ENCODE measurements at regions not wholly inside any gene's neighbourhood (a gene's known extent, or its start where the extent isn't known, plus 50 kb on each side); places are given as distances from the start of the nearest gene placed in this dataset.
A peak's percentile ranks its signal among the peaks of the same experiment; 100 is the strongest.

GRCh38 chr3:72338082-72338941, 509.9 kb downstream of the SHQ1 start:
- Histone ChIP-seq H2BK5ac (ENCODE audit: low read depth, low read length) (0 out of 2 replicates have a peak overlapping the region, but pooled peaks have one; percentile 6), H3K14ac (ENCODE audit: insufficient read length) (no peak overlapping the region), H4K8ac (ENCODE audit: extremely low read depth, insufficient read depth, low read length) (no peak overlapping the region), H3K56ac (replicated peaks; ENCODE audit: insufficient read length, low read depth, low read length) (no peak overlapping the region), H3K27me3 (replicated peaks in 1 of 4; ENCODE audit: control insufficient read depth in 3 of 4, extremely low read depth in 1 of 4, insufficient read depth in 3 of 4, low read length in 3 of 4) (no peaks in the 10 kb centered on the region; a peak in 1 of 7 replicates), H3K4me3 (ENCODE audit: extremely low read depth in 1 of 4, insufficient read depth in 2 of 4, low read depth in 3 of 4, low read length in 4 of 4) (no peak overlapping the region), H3K23me2 (ENCODE audit: low read depth, low read length) (peaks cover 6% of the 10 kb centered on the region), H3K4me1 (replicated peaks in 1 of 4; ENCODE audit: control insufficient read depth in 3 of 4, insufficient read depth in 4 of 4, low read length in 3 of 4) (peaks cover 3 to 17% (median 9%) of the 10 kb centered on the region in 4 experiments), H3K9me3 (ENCODE audit: insufficient read depth in 2 of 2, low read depth in 1 of 2, low read length in 1 of 2) (no peaks in the 10 kb centered on the region), H3K36me3 (ENCODE audit: control insufficient read depth in 2 of 4, insufficient read depth in 4 of 4, low read length in 3 of 4) (no peaks in the 10 kb centered on the region), H3K79me1 (ENCODE audit: low read depth, low read length) (no peaks in the 10 kb centered on the region), H3K4ac (replicated peaks; ENCODE audit: insufficient read length, low read depth, low read length) (no peak overlapping the region), H2BK20ac (ENCODE audit: low read length) (no peak overlapping the region), H3K4me2 (ENCODE audit: insufficient read depth in 1 of 2, low read depth in 2 of 2, low read length in 2 of 2) (no peak overlapping the region), H3K9ac (replicated peaks in 1 of 4; ENCODE audit: extremely low read depth in 1 of 4, low read depth in 3 of 4, low read length in 3 of 4) (no peak overlapping the region), H3K18ac (ENCODE audit: extremely low read depth, low read length) (no peak overlapping the region), H4K20me1 (replicated peaks in 1 of 2; ENCODE audit: control insufficient read depth in 1 of 2, insufficient read depth in 2 of 2, low read length in 2 of 2) (peaks cover 0 to 5% of the 10 kb centered on the region in 2 experiments), H3K23ac (ENCODE audit: insufficient read length) (no peak overlapping the region), H3K79me2 (ENCODE audit: control insufficient read depth in 1 of 2, insufficient read depth in 2 of 2, low read length in 2 of 2) (no peaks in the 10 kb centered on the region), H2AFZ (ENCODE audit: low read length) (no peak overlapping the region), H3K27ac (ENCODE audit: low read depth, low read length) (no peak overlapping the region), H2BK12ac (ENCODE audit: low read depth, low read length) (0 out of 2 replicates have a peak overlapping the region, but pooled peaks have one; percentile 69), H4K5ac (ENCODE audit: insufficient read length, low read depth, low read length) (no peak overlapping the region), H2BK15ac (ENCODE audit: low read length) (no peak overlapping the region), H2AK5ac (ENCODE audit: low read depth, low read length) (no peak overlapping the region), H2BK120ac (replicated peaks; ENCODE audit: low read depth, low read length) (no peak overlapping the region), H4K91ac (replicated peaks; ENCODE audit: insufficient read length, low read length) (no peak overlapping the region)
- ChIA-PET POLR2A (ENCODE audit: partially characterized antibody) (no interaction called here), CTCF (ENCODE audit: partially characterized antibody) (no interaction called here)
- no peak for FAIRE-seq
- 92% methylated on average over 8 of the region's 8 CpGs; no CpG with 5 or more reads in 1 of the 2 experiments for WGBS, 2 experiments (ENCODE audit: extremely low coverage in 1 of 2, insufficient coverage in 1 of 2, insufficient read length in 1 of 2, insufficient replicate concordance in 2 of 2, low coverage in 1 of 2, low lambda C conversion rate in 2 of 2, missing lambda C conversion rate in 1 of 2)
- DNase-seq (ENCODE audit: low read depth in 1 of 2, low spot score in 2 of 2), result no peak
- TF ChIP-seq FOSL1 (IDR thresholded peaks at IDR 0.05; ENCODE audit: insufficient read depth, low read depth, low read length), result no peak
- TF ChIP-seq CTBP2 (IDR thresholded peaks at IDR 0.05; ENCODE audit: borderline replicate concordance, insufficient read depth, insufficient read length, low read length), result no peak
- TF ChIP-seq ASH2L (IDR thresholded peaks at IDR 0.05; ENCODE audit: low read length), result no peak
- no peak for TF ChIP-seq SAP30 (IDR thresholded peaks at IDR 0.05; ENCODE audit: insufficient read depth, insufficient replicate concordance, low read length)
- TF ChIP-seq CBX5 (IDR thresholded peaks at IDR 0.05; ENCODE audit: low read depth, low read length), result no peak
- TF ChIP-seq POLR2A (IDR thresholded peaks at IDR 0.05; ENCODE audit: control extremely low read depth in 1 of 2, low read depth in 2 of 2, low read length in 2 of 2), result no peak
- no peak for TF ChIP-seq HDAC2 (IDR thresholded peaks at IDR 0.05; ENCODE audit: borderline replicate concordance in 1 of 2, low read depth in 2 of 2, low read length in 2 of 2)
- no peak for TF ChIP-seq TEAD4 (IDR thresholded peaks at IDR 0.05; ENCODE audit: low read depth, low read length)
- TF ChIP-seq ZNF274 (IDR thresholded peaks at IDR 0.05; ENCODE audit: borderline replicate concordance, extremely low read depth, low read length), result no peak
- TF ChIP-seq RBBP5 (IDR thresholded peaks at IDR 0.05; ENCODE audit: borderline replicate concordance, low read depth, low read length), result no peak
- TF ChIP-seq ATF3 (IDR thresholded peaks at IDR 0.05; ENCODE audit: insufficient read depth, low read depth, low read length), result no peak

Data from H1 (cell line).